NCI-H774 (cell line): ENCODE measurements at regions not wholly inside any gene's neighbourhood (a gene's known extent, or its start where the extent isn't known, plus 50 kb on each side); places are given as distances from the start of the nearest gene placed in this dataset.

ENCODE experiments used
- DNase-seq: peaks from one replicate; lab custom pipeline; 2025; lab: John Stamatoyannopoulos, UW

DNA sequence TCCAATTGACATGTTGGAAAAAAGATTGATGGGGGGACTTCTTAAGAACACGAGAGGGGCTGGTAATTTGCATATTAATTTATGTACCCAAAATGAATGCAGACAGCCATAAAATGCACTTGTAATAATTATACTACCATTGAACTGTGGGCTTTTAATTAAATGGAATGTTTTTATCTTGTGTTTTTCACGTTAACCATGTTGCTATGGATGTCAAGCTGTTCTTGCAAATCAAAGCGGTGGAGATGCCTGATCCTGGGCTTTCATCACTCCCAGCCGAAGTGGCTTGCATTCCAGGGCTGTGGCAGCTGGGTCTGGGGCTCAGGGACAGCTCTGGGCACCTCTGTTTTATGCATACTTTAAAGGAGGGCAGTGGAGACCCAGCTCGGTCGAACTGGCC, 179.4 kb upstream of the TMTC4 start:
- no peak for DNase-seq

GRCh38 chr13:100853434-100853833, 178.8 kb upstream of the TMTC4 start:
- DNase-seq = no peak

DNA sequence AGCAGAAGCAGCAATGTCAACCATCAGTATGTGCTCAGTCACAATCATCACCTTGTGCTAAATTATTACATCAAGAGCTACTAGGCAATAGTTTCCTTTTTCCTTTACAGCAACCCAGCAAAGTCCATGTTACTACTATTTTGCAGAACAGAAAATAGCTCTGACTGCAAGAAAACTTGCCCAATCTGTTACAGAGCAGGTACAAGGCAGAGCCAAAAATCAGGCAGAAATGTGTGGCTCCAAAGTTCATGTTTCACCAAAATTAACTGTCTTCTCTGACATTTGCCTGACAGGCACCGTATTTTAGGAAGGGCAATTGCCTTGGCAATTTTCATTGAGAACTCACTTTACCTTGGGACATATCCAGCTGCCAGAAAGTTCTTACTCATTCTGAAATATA, 177.6 kb upstream of the TMTC4 start:
- no peak for DNase-seq

- DNase-seq = no peak
Observed at GRCh38 chr13:100848304-100848703, 173.7 kb upstream of the TMTC4 start.

DNA sequence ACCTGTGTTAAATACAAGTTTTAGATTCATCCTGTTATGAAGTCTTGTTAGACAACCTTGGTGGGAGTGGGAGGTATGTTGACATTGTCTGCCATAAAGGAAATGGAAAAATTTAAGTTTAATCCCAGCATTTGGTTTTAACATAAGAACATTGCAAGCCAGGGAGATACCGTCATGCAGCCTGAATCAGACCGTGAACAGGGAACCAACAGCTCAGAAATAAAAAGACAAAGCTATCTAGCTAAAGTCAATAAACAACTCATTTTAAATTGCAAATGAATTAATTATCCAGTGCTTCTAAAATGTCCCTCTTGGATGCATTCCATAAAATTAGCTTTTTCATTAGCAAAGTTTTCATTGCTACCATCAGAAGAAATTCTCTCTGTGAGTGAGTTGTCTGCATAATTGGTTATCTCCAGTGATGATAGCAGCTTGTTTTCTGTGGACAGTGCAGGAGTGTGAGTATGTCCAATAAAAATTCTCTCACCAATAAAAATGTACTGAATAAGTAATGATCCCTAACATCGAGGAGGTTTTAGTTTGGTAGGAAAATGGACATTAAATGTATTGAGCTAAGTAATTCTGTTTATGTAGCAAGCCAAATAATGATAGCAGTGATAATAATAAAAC, 170.6 kb upstream of the TMTC4 start:
- DNase-seq = no peak

GRCh38 chr13:100842136-100842535, 167.5 kb upstream of the TMTC4 start:
- no peak for DNase-seq

DNA sequence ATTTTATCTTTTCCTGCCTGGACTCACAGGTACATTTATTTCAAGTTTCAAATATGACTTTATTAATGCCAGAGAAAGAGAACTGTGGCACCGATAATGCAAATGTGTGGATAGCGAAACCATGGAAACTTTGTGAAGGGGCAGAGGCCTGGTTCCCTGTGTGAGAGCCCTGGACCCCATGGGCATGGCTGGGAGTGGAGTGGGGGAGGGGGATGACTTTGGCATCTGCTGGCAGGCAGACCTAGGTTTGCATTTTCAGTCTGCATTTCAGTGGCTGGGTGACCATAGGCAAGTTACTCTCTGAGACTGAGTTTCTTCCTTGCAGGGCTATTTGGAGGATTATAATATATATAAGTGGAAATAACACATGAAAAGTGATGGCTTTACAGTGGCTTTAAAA, 163.8 kb upstream of the TMTC4 start:
- no peak for DNase-seq

- no peak for DNase-seq
Observed at GRCh38 chr13:100837631-100838030, 163.0 kb upstream of the TMTC4 start.

DNA sequence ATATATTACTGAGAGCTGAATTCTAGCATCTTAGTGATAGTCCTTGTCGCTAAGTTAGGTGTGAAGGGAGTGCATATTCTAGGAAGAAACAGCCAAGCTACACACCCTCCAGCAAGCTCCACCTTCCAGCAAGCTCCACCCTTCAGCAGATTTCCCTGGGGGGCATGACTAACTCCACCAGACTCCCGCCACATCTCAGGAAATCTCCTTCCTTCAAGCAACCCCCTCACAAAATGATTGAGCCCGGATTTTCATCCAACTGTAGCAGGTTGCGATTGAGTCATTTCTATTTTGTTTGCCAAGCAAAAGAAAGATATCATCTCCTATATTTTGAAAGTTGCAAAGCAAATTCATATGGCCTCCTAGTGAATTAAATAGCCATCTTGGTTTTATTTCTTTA, 162.1 kb upstream of the TMTC4 start:
- no peak for DNase-seq

GRCh38 chr13:100835695-100836094, 161.1 kb upstream of the TMTC4 start:
- DNase-seq = no peak

DNA sequence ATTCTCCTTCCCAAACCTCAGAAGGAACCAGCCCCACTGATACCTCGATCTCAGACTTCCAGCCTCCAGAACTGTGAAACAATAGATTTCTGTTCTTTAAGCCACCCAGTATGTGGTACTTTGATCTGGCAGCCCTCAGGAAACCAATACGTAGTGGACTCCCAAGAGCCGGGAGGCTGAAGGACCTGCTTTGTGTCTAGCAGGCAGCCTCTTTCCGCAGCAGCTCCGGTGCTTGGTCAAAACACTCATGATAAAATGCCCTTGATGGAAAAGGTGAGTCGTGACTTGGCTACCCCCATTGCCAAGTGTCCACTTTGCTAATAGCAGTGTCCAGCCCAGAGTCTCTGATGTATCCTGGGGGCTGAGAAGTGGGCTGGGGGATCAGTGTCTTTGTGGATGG, 158.8 kb upstream of the TMTC4 start:
- DNase-seq = no peak

DNA sequence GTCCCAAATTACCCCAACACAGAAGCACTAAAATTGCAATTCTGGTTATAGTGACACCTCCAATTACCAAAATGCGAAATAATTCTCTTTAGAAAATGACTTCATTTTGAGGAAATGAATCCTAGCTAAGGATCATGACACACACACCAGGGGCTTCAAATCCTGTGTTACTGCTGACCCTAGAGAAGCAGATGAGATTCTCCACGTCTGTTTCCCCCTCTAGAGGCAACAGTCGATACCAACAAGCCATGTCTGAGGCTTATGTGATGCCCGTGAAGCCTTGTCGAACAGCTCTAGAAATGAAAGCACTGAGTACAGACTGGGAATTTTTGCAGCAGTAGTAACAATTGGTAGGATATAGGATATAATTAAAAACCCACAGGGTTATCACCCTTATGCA, 153.6 kb upstream of the TMTC4 start:
- DNase-seq = no peak

DNA sequence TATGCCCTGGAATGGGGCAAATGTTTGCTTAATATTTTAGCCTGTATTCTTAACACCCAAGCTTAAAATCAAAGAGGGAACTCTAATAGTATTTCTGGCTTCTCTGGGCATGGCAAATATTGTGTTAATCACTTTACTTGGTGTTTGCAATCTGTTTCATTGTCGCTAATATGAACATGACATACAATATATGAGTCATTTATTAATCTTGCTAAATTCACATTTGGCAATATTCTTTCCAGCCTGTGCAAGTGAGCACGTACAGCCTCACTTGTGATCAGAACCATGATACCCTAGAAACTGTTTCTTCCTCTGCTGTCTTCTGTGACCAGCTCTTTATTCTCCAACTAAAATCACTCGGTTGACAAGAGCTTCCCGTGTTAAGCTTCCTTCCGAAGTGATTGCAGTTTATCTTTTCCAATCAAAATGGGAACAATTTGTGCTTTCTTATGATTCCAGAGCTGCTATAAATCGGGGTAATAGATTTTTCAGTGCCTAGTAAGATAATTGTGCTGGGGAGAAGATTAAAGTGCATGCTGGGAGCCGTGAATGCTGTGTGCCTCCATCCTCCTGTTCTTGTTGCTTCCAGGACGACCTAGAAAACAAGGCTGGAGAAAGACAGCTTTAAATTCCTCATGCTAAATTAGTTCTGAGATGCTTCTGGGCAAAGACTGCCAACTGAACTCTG, 153.0 kb upstream of the TMTC4 start:
- DNase-seq = no peak

GRCh38 chr13:100826441-100826840, 151.8 kb upstream of the TMTC4 start:
- no peak for DNase-seq

DNA sequence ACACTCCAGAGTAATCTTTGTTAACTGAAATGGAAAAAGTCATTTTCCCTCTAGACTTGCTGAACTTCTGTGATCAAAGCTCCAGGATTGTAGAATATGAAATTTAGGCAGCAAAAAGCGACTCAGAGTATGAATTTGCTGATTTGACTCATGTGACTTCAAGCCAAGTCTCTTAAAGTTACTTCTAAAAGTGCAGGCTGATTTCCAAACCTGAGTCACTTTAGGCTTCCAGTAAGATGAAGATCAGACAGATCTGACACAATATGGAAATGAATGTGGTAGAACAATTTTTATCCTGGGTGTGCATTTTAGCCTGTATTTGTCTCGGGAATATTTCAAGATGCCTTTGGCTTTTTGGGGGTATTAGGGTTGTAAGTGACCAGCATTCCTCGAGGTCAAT, 151.0 kb upstream of the TMTC4 start:
- DNase-seq = no peak

DNA sequence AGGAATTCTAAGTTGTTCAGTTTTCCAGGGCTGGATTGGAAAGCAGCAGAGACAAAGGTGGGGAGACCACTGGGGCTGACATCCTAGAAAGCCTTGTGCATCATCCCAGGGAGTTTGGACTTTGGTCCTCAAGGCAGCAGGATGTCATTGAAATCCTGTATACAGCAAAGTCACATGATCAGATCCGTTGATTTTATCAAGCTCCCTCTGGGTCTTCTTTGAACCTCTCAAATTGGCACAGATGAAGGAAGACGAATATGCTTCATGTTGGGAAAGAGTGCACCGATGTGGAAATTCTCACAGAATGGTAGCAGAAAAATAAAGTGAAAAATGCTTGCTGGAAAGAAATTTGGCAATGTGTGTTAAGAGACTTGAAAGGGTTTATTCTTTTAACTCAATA, 149.8 kb upstream of the TMTC4 start:
- no peak for DNase-seq

- no peak for DNase-seq
Observed at GRCh38 chr13:100823448-100823847, 148.9 kb upstream of the TMTC4 start.

GRCh38 chr13:100822871-100823443, 148.4 kb upstream of the TMTC4 start:
- DNase-seq = no peak

GRCh38 chr13:100818711-100819110, 144.1 kb upstream of the TMTC4 start:
- no peak for DNase-seq

GRCh38 chr13:100817928-100818327, 143.3 kb upstream of the TMTC4 start:
- no peak for DNase-seq

DNA sequence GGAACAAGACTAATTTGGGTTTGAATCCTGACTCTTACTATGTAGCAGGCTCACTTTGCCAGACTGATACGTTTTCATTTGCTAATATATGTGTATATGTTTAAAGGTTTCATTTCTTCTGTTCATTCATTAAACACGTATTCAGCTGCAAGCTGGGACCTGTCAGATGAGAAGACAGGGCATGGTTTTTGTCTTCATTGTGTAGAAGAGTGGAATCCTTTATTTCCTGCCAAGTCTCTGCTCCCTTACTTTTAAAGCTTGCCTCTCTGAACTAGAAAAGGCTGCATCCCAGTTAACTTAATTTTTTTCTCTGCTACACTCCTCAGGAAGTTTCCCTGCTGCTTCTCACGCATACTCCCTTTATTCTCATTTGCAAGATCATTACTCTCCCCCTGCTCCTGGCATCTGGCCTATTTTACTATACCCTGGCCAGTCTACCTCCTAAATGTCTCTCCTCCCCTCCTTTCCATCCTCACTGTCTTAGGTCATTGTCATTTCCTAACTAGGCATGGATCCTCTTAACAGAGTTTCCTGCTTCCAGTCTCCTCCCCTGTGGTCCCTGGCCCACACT, 141.0 kb upstream of the TMTC4 start:
- DNase-seq = no peak

- no peak for DNase-seq
Observed at GRCh38 chr13:100812982-100813584, 138.5 kb upstream of the TMTC4 start.

GRCh38 chr13:100811928-100812327, 137.3 kb upstream of the TMTC4 start:
- DNase-seq = peak; percentile 8
